ENCODE measurements at regions not wholly inside any gene's neighbourhood (a gene's known extent, or its start where the extent isn't known, plus 50 kb on each side); places are given as distances from the start of the nearest gene placed in this dataset.

DNA sequence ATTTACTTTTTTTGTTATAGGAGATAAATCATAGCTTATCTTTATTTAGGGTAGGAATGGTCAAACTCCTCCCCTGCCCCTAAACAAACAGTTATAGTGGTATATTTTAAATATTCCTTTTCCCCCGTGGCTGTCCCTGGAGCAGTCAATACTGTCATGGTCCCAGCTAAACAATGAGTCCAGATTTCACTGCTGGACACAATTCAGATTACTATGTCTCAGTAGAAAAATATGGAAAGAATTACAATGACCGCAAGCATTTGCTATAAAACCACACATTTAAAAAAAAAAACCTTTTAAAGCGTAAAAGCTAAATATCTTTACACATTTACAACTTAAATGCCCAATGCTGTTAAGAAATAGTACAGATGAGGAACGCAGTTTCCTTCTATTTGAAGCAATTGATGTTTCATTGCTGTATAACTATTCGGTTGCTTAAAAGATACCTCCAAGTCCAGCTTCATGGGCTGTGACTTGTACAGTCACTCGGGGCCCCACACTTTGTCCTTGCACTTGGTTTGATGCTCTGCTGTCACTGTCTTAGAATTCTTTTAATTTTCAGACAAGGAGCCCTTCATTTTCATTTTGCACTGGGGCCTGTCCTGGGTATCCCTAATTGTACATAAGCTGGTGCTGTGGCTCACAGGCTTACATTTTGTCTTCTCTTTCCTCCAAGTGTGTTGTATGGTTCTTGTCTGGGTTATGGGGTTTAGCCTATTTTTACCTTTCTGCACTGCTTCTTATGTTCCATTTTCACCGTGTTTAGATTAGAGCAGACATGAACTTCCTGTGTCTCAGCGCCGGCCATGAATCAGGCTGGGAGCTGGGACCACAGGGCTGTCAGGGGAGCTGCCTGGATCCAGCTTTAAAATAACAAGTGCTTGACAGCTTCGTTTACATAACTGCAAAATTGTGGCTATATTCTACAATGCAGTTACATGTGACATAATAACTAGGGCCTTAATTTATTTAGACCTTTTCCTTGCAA, 530.2 kb upstream of the FZD8 start:
- TF ChIP-seq, protein P1, sequence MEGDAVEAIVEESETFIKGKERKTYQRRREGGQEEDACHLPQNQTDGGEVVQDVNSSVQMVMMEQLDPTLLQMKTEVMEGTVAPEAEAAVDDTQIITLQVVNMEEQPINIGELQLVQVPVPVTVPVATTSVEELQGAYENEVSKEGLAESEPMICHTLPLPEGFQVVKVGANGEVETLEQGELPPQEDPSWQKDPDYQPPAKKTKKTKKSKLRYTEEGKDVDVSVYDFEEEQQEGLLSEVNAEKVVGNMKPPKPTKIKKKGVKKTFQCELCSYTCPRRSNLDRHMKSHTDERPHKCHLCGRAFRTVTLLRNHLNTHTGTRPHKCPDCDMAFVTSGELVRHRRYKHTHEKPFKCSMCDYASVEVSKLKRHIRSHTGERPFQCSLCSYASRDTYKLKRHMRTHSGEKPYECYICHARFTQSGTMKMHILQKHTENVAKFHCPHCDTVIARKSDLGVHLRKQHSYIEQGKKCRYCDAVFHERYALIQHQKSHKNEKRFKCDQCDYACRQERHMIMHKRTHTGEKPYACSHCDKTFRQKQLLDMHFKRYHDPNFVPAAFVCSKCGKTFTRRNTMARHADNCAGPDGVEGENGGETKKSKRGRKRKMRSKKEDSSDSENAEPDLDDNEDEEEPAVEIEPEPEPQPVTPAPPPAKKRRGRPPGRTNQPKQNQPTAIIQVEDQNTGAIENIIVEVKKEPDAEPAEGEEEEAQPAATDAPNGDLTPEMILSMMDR (conservative IDR thresholded peaks at IDR 0.05; ENCODE audit: low read length): no peak
- no peak for TF ChIP-seq EZH2phosphoT487 (IDR thresholded peaks at IDR 0.05; ENCODE audit: borderline replicate concordance)

Data from Loucy (cell line).